HG03520 (cell line): ENCODE measurements at regions not wholly inside any gene's neighbourhood (a gene's known extent, or its start where the extent isn't known, plus 50 kb on each side); places are given as distances from the start of the nearest gene placed in this dataset.

Experiments used
- ATAC-seq: cut with Tn5 transposase; IDR thresholded peaks from one replicate; pipeline ENCODE4 v1.9.1; 2021; ENCODE audit warnings: mild to moderate bottlenecking, moderate library complexity; ENCODE audit not compliant: unreplicated experiment

DNA sequence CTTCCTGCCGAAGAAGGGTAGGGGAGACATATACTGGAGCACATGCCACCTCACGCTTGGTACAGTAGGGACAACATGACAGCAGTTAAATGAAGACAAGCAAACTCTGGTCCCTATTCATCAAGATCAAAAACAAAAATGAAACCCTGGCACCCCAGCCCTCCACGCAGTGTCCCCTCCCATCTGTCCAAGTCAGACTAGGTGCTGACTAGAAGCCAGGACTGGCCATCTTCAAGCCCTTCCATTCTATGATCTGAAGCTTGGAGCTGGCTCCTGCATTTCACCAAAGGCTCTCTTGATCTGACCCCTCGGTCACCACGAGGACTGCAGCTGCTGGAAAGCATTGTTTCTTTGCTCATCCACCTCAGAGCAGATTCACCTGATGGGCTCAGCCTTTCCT is 158.9 kb upstream of the GGTLC1 start:
- no peak for ATAC-seq

DNA sequence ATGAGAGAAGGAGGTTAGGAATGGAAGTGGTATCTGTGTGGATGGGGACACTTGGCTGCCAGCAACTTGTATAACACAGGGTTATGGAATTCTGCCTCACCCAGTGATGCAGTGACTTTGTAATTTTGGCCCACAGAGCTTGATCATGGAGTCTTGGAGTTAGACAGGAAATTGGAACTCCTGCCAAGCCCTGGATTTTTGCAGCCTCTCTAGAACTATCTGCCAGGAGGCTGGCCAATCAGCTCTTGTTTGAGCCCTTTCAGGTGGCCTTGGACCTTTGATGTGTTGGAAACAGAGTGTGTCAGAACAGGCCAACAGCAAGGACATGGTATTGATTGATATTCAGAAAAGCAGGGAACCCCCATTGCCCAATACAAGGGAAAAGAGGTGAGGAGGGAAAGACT is 157.7 kb upstream of the GGTLC1 start:
- ATAC-seq: no peak

DNA sequence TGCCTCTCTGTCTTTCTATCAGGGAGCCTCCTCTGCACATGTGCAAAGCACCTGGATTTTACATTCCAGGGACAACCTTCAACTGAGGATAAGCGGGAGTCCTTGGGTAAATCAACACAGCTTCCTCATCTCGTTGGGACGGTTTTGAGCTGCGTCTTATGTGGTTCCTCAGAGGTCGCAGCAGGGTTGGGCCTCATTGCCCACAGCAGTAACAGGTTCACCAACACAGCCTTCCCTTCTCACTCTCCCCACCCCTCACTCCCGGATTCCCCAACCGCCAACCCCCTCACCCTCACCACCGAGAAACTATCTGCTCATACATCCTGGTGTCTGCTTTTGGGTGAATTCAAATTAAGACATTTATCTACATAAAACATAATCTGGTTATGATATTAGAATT is 155.8 kb upstream of the GGTLC1 start:
- no peak for ATAC-seq

DNA sequence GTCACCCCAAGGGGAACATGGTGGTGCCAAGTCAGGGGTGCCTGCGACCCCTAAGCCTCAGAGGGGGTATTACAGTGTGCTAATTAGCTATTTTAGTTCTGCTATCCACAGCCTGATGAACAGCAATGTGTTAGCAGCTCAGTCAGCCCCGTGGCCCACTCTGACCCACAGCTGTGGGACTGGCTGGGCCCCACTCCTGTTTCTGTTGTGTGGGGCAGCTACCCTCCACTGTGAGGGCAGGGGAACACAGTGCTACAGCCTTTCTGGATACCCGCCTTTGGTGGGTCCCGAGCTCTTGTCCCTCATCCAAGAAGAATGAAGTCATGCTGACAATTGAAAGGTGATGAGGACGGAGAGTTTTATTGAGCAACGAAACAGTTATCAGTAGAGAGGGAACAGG is 152.5 kb upstream of the GGTLC1 start:
- no peak for ATAC-seq

DNA sequence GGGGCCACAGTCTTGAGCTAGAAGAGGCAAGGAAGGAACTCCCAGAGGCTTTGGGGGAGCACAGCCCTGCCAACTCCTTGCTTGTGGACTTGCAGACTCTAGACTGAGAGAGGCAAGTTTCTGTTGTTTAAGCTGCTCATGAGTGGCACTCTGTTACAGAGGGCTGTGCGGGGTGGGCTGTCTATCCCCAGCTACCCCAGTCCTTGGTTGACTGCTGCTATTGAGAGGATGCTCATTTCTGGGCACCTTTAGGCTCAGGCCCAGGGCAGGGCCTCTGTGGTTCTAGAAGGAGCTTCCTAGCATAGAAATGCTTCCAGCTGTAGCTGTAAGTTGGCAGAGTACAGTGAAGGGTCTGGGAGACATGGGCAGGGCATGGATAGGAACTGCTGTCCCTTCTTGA is 151.3 kb upstream of the GGTLC1 start:
- ATAC-seq: no peak

DNA sequence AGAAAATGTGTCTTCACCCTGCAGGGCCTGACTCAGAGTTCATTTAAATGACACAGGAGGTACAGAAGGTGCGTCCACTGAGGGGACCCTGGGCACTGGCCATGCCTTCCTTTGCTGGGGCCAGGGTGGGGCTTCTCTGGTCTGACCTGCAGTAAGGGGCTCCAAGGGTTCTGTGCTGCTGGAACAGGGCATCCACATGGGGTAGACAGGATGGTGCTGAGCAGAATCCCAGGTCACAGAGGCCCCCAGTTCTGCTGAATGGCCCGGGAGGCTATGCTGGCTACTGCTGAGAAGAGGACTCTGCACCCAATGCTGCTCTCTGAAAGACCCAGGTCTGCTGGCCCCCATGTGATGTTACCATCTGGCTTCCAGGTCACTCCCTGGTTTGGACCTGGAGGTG is 150.4 kb upstream of the GGTLC1 start:
- no peak for ATAC-seq

DNA sequence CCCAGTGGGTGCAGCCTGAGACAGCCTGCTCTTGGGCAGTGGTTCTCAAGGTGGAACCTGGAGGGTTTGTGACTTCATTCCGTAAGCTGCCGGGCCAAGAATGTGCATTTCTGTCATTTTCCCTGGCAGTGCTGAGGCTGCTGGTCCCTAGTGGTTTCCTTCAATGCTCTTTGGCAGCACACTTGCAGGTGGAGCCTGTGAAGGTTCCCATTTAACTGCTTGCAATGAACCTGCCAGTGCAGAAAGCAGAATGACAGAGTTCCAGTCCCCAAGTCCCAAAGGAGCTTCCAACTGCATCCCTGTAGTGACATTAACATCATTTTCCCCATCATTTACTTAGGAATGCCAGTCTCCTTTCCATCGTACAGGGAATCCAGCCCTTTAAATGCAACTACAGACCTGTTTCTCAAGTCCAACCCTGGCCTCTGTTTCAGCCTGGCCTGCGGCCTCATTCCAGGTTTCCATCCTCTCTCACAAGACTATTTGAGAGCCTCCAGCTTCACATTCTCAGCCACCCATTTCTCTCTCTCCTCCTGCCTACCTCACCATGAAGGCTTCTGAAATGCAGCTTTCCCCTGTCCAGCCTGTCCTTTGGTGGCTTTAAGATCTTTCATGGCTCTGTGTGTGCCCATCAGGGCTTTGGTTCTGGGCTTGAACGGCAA is 149.7 kb upstream of the GGTLC1 start:
- ATAC-seq: no peak

DNA sequence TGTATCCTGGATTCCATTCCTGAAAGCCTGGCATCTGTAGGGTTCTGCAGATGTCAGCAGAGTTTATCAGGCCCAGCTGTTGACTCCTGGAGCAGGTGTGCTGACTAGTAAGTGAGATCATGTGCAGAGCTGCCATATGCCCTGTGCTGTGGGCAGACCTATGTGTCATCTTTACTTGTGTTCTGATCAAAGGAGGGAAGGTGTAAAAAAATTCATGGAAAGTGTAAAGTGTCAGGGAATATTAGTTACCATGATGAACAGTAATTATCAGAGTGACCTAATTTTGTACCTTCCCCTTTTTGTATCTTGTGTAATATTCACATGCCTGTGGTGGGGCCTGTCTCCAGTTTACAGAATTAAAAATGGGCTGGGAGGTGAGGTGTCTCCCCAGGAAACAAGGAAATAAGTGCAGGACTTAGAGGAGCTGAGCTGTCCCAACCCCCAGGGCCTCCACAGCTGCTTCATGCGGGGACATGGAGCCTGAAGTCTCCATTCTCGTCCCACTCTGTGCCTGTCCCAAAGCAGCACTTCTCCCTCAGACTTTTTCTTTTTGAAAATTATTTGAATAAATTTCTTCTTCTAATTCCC is 148.2 kb upstream of the GGTLC1 start:
- ATAC-seq: no peak

DNA sequence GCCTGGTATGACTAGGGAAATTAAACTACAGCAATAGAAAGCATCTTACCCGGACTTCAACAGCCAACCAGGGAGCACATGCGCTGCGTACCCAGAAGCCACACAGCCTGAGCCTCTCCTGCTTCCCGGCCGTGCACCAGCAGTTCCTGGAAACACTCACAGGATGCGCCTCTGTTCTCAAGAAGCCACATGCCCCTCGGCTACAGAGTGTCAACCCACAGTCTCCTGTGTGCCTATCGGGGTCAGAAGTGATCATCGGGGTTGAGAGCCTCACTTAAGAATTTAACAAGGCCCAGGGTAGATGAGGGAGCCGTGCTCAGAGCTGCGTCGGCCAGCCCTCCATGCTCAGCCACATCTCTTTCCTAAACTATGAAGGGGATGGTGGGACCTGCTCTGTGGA is 147.2 kb upstream of the GGTLC1 start:
- no peak for ATAC-seq

DNA sequence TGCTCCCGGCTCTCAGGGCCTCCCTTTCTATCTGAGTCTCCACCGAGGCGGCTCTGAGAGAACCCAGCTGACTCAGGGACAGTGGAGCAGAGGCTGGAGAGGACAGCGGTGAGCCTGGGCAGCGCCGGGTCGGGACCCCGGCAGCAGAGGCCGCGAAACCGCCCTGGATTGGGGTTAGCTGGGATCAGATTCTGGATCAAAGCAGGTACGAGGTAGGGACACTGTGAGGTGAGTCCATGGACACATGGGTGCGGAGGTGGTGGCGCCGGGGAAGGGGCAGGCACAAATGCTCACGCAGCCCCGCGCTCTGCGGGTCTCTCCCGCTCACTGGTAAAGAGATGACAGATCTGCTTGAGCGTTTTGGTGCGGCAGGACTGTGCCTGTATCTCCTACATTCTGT is 146.4 kb upstream of the GGTLC1 start:
- ATAC-seq: no peak

DNA sequence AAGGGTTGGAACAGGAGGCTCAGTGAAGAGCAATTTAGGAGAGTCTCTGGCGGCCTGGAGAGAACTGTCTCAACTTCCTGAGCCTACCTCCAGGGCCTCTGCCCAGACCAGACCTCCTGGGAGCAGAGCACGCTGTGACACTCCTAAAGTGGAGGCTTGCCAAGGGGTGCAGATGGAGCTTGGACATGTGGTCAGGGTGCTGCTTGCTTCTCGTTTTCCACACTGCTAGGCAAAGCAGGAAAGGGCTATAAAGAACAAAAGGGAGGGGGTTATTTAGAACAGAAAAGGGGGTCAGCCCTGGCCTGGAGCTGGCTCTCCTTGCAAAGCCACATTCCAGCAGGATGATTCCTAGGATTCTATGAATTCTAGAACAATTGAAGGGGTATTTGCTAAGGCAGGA is 145.7 kb upstream of the GGTLC1 start:
- no peak for ATAC-seq

DNA sequence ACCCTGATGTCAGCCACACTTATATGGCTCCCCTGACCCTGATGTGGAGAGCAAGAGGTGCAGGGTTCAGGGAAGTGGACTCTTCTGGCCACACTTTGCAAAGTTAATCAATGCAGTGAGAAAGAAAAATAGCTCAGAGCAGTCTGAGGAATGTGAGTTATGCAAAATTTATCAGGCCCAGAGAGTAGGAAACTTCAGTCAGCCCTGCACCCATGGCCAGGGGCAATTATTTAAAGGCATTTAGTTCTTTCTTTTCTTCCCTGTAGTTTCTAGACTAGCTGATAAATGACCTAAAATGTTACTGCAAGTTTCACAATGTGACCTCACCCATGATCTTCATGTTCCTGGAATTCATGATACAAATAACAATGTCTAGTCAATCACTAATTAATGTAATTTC is 143.7 kb upstream of the GGTLC1 start:
- no peak for ATAC-seq

DNA sequence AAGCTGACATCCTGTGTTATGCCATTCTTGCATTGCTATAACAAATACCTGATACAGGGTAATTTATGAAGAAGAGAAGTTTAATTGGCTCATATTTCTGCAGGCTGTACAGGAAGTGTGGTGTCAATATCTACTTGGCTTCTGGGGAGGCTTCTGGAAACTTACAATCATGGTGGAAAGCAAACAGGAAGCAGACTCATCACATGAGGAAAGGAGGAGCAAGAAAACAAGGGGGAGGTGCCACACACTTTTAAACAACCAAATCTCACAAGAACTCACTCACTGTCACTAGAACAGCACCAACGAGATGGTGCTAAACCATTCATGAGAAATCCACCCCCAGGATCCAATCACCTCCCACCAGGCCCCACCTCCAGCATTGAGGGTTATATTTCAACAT is 143.1 kb upstream of the GGTLC1 start:
- ATAC-seq: no peak

DNA sequence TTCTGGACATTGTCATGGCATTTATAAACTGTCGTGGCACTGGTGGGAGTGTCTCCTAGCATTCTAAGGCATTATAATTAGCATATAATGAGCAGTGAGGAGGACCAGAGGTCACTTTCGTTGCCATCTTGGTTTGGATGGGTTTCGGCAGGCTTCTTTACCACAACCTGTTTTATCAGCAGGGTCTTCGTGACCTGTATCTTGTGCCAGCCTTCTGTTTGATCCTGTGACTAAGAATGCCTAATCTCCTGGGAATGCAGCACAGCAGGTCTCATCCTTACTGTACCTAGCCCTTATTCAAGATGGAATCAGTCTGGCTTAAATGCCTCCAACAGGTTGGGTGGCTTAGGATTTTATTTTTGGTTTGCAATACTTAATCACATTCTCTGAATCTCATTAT is 142.7 kb upstream of the GGTLC1 start:
- no peak for ATAC-seq

DNA sequence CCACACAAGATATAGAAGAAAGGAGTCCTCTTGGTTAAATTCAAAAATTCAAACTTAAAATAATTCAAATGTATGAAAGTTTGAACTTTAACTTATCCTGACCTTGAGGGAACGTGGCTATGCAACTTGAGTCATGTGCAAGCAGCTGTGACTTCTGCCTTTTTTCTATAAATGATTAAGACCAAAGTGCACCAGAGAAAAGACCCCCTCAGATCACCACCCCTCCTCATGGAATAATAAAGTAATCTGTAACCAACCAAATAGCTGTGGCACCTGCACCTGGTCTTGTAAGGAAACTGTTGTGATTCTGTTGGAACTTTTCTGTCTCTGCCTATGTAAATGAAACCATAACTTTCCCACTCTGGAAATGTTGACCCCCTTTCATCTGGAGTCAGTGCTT is 141.1 kb upstream of the GGTLC1 start:
- ATAC-seq: no peak

DNA sequence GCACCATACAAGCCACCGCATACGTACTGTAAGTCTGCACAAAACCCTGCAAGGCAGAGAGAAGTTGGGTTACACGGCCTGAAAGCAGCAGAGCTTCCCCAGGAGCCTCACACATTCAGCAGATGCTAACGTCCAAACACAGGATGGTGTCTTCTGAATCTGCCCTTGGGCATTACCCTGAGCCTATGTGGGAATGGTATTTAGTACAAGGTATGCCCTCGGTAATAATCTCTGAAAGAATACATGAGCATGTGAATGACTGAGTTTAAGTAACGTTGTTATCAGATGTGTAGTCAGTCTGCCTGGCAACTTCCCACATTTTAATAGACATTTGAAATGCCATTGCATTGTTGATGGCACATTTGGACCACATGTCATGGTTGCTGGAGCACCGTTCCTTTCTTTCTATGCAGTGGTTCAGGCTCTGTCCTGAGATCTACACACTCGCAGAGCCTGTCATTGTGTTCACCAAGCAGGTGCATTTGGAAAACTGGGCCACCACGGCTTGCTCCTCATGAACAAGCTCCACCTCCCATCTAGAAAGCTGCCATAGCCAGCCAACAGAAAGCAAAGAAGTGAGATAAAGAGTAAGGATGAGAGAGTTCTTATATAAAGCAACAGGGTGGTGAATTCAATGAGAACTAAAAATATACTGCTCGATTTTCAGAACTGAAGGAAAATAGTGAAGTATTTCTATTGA is 136.5 kb upstream of the GGTLC1 start:
- no peak for ATAC-seq

DNA sequence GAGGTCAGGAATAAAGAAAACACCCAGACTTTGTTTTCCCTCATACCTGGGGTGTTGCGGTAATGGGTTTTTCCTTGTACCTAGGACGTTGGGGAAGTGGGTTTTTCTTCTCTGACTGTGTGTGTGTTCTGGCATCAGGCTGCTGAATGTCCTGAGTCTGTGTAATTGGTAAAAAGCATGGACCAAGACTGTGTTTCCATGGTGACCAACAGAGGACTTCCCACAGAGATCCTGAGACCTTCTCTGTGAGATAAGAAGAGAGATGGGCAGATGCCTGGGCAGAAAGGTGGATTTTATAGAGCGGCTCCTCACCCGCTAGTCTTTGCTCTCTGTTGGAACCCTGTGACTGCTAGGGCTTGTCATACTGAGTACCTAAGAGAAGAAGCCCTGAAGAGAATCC is 135.4 kb upstream of the GGTLC1 start:
- no peak for ATAC-seq

DNA sequence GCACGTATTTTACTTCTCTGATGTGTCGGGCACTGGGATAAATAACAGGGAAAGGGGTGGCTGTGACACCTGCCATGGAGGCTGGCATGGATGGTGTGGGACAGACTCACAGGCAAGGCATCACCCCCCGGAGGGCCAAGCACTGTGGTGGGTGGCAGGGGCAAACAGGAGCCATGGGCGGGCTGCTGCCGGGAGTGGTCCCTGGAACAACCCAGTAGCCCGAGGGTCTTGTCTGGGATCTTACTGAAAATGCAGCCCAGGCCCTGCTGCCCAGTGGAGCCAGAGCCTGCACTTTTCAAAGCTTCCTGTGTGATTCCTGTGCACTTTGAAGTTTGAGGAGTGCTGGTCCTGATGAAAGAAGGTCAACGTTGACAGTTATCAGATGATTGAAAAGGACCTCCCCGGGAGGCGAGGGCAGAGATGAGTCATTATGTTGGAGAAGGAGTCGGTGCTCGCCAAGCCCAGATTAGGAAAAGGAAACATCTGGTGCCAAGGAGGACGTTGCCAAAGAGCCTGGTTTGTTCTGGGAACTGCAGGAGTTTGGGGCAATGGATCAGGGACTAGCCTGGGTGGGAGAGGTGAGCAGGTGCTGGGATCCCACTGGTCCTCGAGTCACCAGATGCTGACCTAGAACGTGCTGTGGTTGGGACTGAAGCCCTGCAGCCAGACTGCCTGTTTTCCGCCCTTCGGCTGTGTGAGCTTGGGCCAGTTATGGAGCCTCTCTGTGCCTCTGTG is 130.0 kb upstream of the GGTLC1 start:
- no peak for ATAC-seq

DNA sequence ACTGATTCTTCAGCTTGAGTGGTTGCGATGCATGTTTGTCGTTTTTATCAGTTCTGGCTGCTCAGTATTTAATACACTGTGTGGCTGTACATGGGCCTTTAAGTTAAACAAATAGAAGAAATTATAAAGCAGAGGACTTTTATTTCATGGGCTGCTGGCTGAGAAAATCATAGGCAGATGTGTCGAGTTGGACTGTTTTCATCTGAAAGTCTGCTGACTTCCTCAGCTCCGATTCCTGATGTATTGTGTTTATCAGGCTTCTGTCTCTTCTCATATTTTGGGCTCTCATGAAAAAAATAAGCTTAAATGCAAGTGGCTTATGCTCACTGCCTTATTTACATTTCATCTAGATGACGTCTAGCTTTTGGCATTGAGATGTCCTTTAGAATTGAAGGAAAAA is 129.5 kb upstream of the GGTLC1 start:
- no peak for ATAC-seq

DNA sequence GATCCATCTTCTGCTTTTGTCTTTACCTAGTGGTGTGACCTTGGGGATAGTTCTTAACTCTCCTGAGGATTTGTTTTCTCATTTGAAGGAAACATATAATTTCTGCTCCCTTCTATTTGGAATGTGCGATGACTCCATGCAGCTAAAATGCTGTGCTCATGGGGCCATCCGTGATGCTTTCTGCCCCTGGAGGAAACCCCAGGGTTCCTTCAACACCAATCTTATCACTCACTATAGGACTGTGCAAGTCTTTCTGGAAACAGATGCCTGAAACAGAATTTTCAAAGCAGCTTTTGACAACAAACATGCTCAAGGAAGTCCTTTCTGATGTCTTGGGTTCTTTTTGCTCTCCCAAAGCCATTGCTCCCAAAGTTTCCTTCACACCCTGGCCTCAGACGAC is 128.8 kb upstream of the GGTLC1 start:
- no peak for ATAC-seq

DNA sequence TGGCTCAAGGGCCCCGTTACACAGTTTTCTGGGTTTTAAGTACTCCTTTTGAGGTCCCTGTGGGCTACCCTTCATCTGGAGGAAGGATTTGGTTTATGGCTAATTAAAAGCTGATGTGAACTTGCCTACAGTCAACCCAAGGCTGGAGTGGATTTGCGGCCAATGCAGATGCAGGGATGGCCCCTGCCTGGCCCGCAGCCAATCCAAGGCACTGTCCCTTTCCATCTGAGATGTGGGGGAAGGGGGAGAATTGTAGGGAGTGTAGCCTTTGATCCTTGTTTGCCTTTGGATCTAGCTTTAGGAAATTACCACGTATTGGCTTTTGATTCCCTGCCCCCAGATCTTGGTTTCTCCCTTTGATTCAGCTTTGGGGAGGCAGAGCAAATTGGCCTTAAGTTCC is 128.0 kb upstream of the GGTLC1 start:
- ATAC-seq: no peak

DNA sequence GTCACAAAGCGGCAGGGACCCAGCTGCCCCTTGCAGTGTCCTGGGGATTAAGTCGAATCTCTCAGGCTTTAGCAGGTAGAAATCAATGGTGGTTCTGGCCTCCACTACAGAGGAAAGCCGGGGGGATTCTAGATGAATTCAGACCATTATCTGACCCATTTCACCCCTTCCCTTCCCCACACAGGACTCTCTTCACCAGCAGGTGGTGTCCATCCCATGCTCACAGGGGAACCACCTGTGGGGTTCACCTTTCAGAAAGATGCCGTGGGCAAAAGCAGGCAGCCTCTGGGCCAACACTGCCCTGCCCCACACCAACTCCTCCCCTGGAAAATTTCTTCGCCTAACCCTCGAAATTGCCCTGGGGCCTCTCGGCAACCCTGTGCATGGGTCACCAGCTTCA is 123.8 kb upstream of the GGTLC1 start:
- no peak for ATAC-seq
